SU-DHL-6 (cell line): ENCODE measurements at regions not wholly inside any gene's neighbourhood (a gene's known extent, or its start where the extent isn't known, plus 50 kb on each side); places are given as distances from the start of the nearest gene placed in this dataset.

Experiments
- H2AFZ ChIP-seq: fragments of 200-600 bp; sonication (generic); 2 replicates; pipeline ENCODE4 v1.6.1; 2014; ENCODE audit warnings: low read depth, mild to moderate bottlenecking, moderate library complexity, mixed read lengths, antibody characterized with exemption, low read length; ENCODE audit not compliant: severe bottlenecking
- H3F3A ChIP-seq: fragments of 200-600 bp; shearing (Covaris generic); 2 replicates; pipeline ENCODE4 v1.6.0; 2016; ENCODE audit warnings: antibody characterized with exemption, mild to moderate bottlenecking; ENCODE audit not compliant: insufficient read depth
- H3K27ac ChIP-seq: fragments of 200-600 bp; sonication (generic); 2 replicates; pipeline ENCODE4 v1.5.1; 2016; ENCODE audit warnings: low read depth, mild to moderate bottlenecking, low read length, moderate library complexity, mixed read lengths
- H3K27me3 ChIP-seq: fragments of 200-600 bp; sonication (generic), shearing (Covaris generic); 2 replicates; pipeline ENCODE4 v1.6.0; 2014; ENCODE audit warnings: mild to moderate bottlenecking, low read length
- H3K36me3 ChIP-seq: fragments of 200-600 bp; sonication (generic); 2 replicates; pipeline ENCODE4 v1.6.1; 2014; ENCODE audit warnings: mild to moderate bottlenecking, low read length, mixed read lengths
- H3K4me2 ChIP-seq: fragments of 300-600, 200-600 bp; shearing (Covaris generic), sonication (generic); 2 replicates; pipeline ENCODE4 v1.6.0; 2014; ENCODE audit warnings: low read length, low read depth, mild to moderate bottlenecking; ENCODE audit not compliant: poor library complexity, severe bottlenecking
- H3K4me3 ChIP-seq: fragments of 200-600 bp; sonication (generic); 2 replicates; pipeline ENCODE4 v1.5.1; 2014; ENCODE audit warnings: antibody characterized with exemption, low read length, mild to moderate bottlenecking, mixed read lengths; ENCODE audit not compliant: insufficient read depth, poor library complexity, severe bottlenecking
- H3K79me2 ChIP-seq: fragments of 200-600 bp; sonication (generic); 2 replicates; pipeline ENCODE4 v1.6.1; 2014; ENCODE audit warnings: mild to moderate bottlenecking, low read length, moderate library complexity; ENCODE audit not compliant: insufficient read depth
- H3K9ac ChIP-seq: fragments of 200-600 bp; sonication (generic); 2 replicates; pipeline ENCODE4 v1.7.0; 2014; ENCODE audit warnings: mild to moderate bottlenecking, low read length
- H3K9me2 ChIP-seq: fragments of 200-600 bp; sonication (generic); replicated peaks from 2 replicates; pipeline ENCODE4 v1.6.1; 2014; ENCODE audit warnings: low read length; ENCODE audit not compliant: insufficient read depth
- H3K9me3 ChIP-seq: fragments of 200-600 bp; sonication (generic); 2 replicates; pipeline ENCODE4 v1.6.1; 2014; ENCODE audit warnings: low read length, mixed read lengths; ENCODE audit not compliant: insufficient read depth
- H4K20me1 ChIP-seq: fragments of 200-600 bp; sonication (generic); 2 replicates; pipeline ENCODE4 v1.6.1; 2014; ENCODE audit warnings: low read depth, mild to moderate bottlenecking, antibody characterized with exemption, low read length, moderate library complexity, mixed read lengths
- EZH2phosphoT487 ChIP-seq: fragments of 200-600 bp; sonication (generic), shearing (Covaris generic); conservative IDR thresholded peaks from 2 replicates; pipeline ENCODE4 v1.6.1; 2018; ENCODE audit warnings: mild to moderate bottlenecking, antibody characterized with exemption, low read length, moderate library complexity, mixed read lengths
- TF ChIP-seq, protein P1 (sequence below): fragments of 200-600 bp; sonication (generic); IDR thresholded peaks from one replicate; pipeline ENCODE4 v1.5.1; 2017; ENCODE audit warnings: antibody characterized with exemption, mild to moderate bottlenecking, low read length, moderate library complexity; ENCODE audit not compliant: insufficient read depth, poor library complexity, severe bottlenecking

DNA sequence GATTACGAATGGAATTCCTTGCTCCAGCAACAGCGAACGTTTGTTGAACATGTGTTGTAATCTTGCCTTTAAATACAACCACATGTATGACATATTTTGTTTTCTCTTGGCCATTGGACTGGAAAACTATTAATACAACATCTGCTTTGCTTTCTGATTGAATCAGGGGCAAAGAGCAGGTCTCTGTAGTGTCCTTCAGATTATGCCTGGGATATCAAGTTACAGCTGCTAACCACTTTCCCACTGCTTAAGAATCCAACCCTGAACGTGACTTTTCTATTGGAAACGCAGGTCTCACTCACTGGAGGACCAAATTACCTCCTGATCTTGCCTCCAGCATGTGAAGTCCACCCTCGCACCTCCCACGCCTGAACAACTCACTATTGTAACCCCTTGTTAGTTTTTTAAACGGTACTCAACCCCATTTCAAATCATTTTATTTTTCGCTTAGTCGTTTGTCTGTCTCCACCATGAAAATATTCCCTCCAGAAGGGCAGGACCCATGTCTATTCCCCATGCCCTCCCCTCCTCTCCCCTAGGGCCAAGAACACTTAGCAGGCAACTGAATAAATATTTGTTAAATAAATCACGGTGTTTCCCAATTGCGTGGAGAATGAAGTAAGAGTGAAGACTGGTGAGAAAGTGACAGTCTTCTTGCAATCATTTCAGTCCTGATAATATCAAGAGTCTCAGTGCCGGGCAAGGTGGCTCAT, 57.4 kb upstream of the MRTFB start:
- Histone ChIP-seq H3K36me3 (no peaks in the 10 kb centered on the region), H4K20me1 (no peaks in the 10 kb centered on the region), H3F3A (no peaks in the 10 kb centered on the region), H2AFZ (no peak overlapping the region), H3K79me2 (no peaks in the 10 kb centered on the region), H3K27me3 (no peaks in the 10 kb centered on the region), H3K4me2 (no peak overlapping the region), H3K27ac (no peak overlapping the region), H3K9me2 (no peaks in the 10 kb centered on the region), H3K9me3 (no peaks in the 10 kb centered on the region), H3K4me3 (no peak overlapping the region), H3K9ac (no peak overlapping the region)
- TF ChIP-seq, protein P1, sequence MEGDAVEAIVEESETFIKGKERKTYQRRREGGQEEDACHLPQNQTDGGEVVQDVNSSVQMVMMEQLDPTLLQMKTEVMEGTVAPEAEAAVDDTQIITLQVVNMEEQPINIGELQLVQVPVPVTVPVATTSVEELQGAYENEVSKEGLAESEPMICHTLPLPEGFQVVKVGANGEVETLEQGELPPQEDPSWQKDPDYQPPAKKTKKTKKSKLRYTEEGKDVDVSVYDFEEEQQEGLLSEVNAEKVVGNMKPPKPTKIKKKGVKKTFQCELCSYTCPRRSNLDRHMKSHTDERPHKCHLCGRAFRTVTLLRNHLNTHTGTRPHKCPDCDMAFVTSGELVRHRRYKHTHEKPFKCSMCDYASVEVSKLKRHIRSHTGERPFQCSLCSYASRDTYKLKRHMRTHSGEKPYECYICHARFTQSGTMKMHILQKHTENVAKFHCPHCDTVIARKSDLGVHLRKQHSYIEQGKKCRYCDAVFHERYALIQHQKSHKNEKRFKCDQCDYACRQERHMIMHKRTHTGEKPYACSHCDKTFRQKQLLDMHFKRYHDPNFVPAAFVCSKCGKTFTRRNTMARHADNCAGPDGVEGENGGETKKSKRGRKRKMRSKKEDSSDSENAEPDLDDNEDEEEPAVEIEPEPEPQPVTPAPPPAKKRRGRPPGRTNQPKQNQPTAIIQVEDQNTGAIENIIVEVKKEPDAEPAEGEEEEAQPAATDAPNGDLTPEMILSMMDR, result no peak
- no peak for TF ChIP-seq EZH2phosphoT487

DNA sequence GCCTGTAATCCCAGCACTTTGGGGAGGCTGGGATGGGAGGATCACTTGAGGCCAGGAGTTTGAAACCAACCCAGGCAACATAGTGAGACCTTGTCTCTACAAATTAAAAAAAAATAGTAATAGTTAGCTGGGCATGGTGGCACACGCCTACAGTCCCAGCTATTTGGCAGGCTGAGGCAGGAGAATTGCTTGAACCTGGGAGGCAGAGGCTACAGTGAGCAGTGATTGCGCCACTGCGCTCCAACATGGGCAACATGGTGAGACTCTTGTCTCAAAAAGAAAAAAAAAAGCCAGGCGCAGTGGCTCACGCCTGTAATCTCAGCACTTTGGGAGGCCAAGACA, 56.9 kb upstream of the MRTFB start:
- Histone ChIP-seq H3K9ac (no peak overlapping the region), H3K9me3 (no peaks in the 10 kb centered on the region), H3K9me2 (no peaks in the 10 kb centered on the region), H2AFZ (no peak overlapping the region), H3K79me2 (no peaks in the 10 kb centered on the region), H3K27me3 (no peaks in the 10 kb centered on the region), H3K4me3 (no peak overlapping the region), H3K36me3 (no peaks in the 10 kb centered on the region), H3K4me2 (no peak overlapping the region), H3F3A (no peaks in the 10 kb centered on the region), H4K20me1 (no peaks in the 10 kb centered on the region), H3K27ac (no peak overlapping the region)
- TF ChIP-seq, protein P1, result no peak
- TF ChIP-seq EZH2phosphoT487, result no peak

GRCh38 chr16:14015033-14015432, 56.1 kb upstream of the MRTFB start:
- no peaks in the 10 kb centered on the region for H3K9me3 ChIP-seq
- no peaks in the 10 kb centered on the region for H3K27me3 ChIP-seq
- H3K9me2 ChIP-seq, result no peaks in the 10 kb centered on the region
- H3K4me2 ChIP-seq, result no peak overlapping the region
- H4K20me1 ChIP-seq, result no peaks in the 10 kb centered on the region
- no peaks in the 10 kb centered on the region for H3K79me2 ChIP-seq
- H3K27ac ChIP-seq, result no peak overlapping the region
- H2AFZ ChIP-seq, result no peak overlapping the region
- H3F3A ChIP-seq, result no peaks in the 10 kb centered on the region
- TF ChIP-seq EZH2phosphoT487, result no peak
- TF ChIP-seq, protein P1, result no peak
- no peak overlapping the region for H3K9ac ChIP-seq
- H3K36me3 ChIP-seq, result no peaks in the 10 kb centered on the region
- no peak overlapping the region for H3K4me3 ChIP-seq
